ENCODE measurements at regions not wholly inside any gene's neighbourhood (a gene's known extent, or its start where the extent isn't known, plus 50 kb on each side); places are given as distances from the start of the nearest gene placed in this dataset.

- WGBS (ENCODE audit: extremely low coverage, insufficient read length, low lambda C conversion rate) = no CpG with 5 or more reads among the region's 8 CpGs
- Histone ChIP-seq H4K8ac (replicated peaks; ENCODE audit: insufficient read length, low read depth, low read length) (no peak overlapping the region), H3K4me2 (ENCODE audit: insufficient read depth, insufficient read length, low read length) (no peak overlapping the region), H3K79me1 (ENCODE audit: insufficient read depth, low read depth, low read length, poor library complexity, severe bottlenecking) (no peaks in the 10 kb centered on the region), H3K18ac (ENCODE audit: insufficient read length, low read depth, low read length) (no peak overlapping the region), H2AFZ (ENCODE audit: low read length) (no peak overlapping the region), H3K56ac (ENCODE audit: insufficient read length, low read depth, low read length) (no peak overlapping the region), H3K79me2 (ENCODE audit: insufficient read depth, low read length) (no peaks in the 10 kb centered on the region), H3K23ac (ENCODE audit: insufficient read length, low read depth, low read length) (no peak overlapping the region), H2BK5ac (ENCODE audit: insufficient read length, low read length) (no peak overlapping the region), H4K5ac (ENCODE audit: insufficient read length, low read depth, low read length) (no peak overlapping the region), H3K14ac (ENCODE audit: insufficient read depth, low read length) (no peak overlapping the region), H2BK120ac (ENCODE audit: low read depth, low read length, poor library complexity, severe bottlenecking) (no peak overlapping the region), H3K9ac (ENCODE audit: extremely low read depth, insufficient read length, low read length) (no peak overlapping the region), H3K4me1 (ENCODE audit: insufficient read depth, low read length) (no peaks in the 10 kb centered on the region), H3K9me3 (ENCODE audit: control insufficient read depth, low read depth, low read length) (no peaks in the 10 kb centered on the region), H2BK12ac (ENCODE audit: insufficient read length, low read depth, low read length) (no peak overlapping the region), H2BK15ac (ENCODE audit: low read depth, low read length) (no peak overlapping the region), H4K20me1 (ENCODE audit: control insufficient read depth, insufficient read depth, insufficient read length) (no peaks in the 10 kb centered on the region), H3K23me2 (ENCODE audit: insufficient read length, low read depth, low read length, poor library complexity, severe bottlenecking) (no peaks in the 10 kb centered on the region), H2BK20ac (ENCODE audit: low read depth, low read length, poor library complexity, severe bottlenecking) (no peak overlapping the region), H3T11ph (ENCODE audit: low read length) (no peak overlapping the region), H3K27ac (ENCODE audit: insufficient read length, low read depth, low read length) (no peak overlapping the region), H2AK5ac (ENCODE audit: insufficient read length, low read length) (no peak overlapping the region), H3K27me3 (ENCODE audit: insufficient read depth, low read length) (no peaks in the 10 kb centered on the region), H3K4ac (ENCODE audit: low read depth, low read length) (no peak overlapping the region), H4K91ac (ENCODE audit: insufficient read length, low read depth, low read length) (no peak overlapping the region)
- Mint-ChIP-seq H3K4me3 (no peak overlapping the region), H3K27ac (no peak overlapping the region; a peak in 1 of 7 replicates), H3K9me3 (no peaks in the 10 kb centered on the region), H3K4me1 (peaks cover 3 to 8% of the 10 kb centered on the region in 2 experiments; a peak in 2 of 4 replicates), H3K27me3 (ENCODE audit: low read depth) (no peaks in the 10 kb centered on the region), H3K36me3 (ENCODE audit: insufficient read depth in 1 of 3, low read depth in 3 of 3) (no peaks in the 10 kb centered on the region)
- DNase-seq = peak; percentile 66
- peak; percentile 60 for TF ChIP-seq CTCF (conservative IDR thresholded peaks at IDR 0.05)
These were observed 675.6 kb upstream of the CDH8 start for GRCh38 chr16:62711797-62712196.

All from H9 (cell line).